CD4-positive, alpha-beta memory T cell (primary cell): ENCODE measurements at regions not wholly inside any gene's neighbourhood (a gene's known extent, or its start where the extent isn't known, plus 50 kb on each side); places are given as distances from the start of the nearest gene placed in this dataset.

Experiments
- CTCF ChIA-PET: fragments of 350-600 bp; sonication (Branson Sonifier 250); formaldehyde crosslinking; loops from one replicate; lab custom pipeline; 2021; ENCODE audit warnings: inconsistent platforms; ENCODE audit not compliant: partially characterized antibody; lab: Charles Lee
- POLR2A ChIA-PET: fragments of 350-600 bp; sonication (Branson Sonifier 250); formaldehyde crosslinking; loops from one replicate; lab custom pipeline; 2021; ENCODE audit not compliant: partially characterized antibody; lab: Charles Lee
- DNase-seq, 5 donors: peaks; one replicate each; pipeline versions ENCODE4 v3.0.0 to v3.0.0-alpha.2; 2020 to 2022; ENCODE audit warnings: mixed read lengths in 1 of 5
- H3K27ac ChIP-seq: one replicate; pipeline ENCODE4 v1.7.0; 2013; ENCODE audit warnings: low read depth, low read length
- H3K27me3 ChIP-seq: 2 replicates; pipeline ENCODE4 v1.7.0; 2013; ENCODE audit warnings: mild to moderate bottlenecking, low read length, moderate library complexity; ENCODE audit not compliant: insufficient read depth
- H3K36me3 ChIP-seq: 2 replicates; pipeline ENCODE4 v1.7.0; 2013; ENCODE audit warnings: mild to moderate bottlenecking, low read length, moderate library complexity; ENCODE audit not compliant: insufficient read depth
- H3K4me1 ChIP-seq: 2 replicates; pipeline ENCODE4 v1.7.0; 2013; ENCODE audit warnings: mild to moderate bottlenecking, low read length, moderate library complexity; ENCODE audit not compliant: insufficient read depth
- H3K4me3 ChIP-seq, 2 donors: one replicate each; pipeline ENCODE4 v1.7.0; 2013; ENCODE audit warnings: low read length in 2 of 2, mild to moderate bottlenecking in 1 of 2
- H3K9me3 ChIP-seq, 2 donors: one replicate each; pipeline ENCODE4 v1.7.0; 2013; ENCODE audit warnings: low read length in 2 of 2, control low read depth in 1 of 2; ENCODE audit not compliant: control insufficient read depth in 1 of 2
- H3K27ac Mint-ChIP-seq, 7 donors: one replicate each; pipeline ENCODE4 v1.8.0; 2020 to 2021; ENCODE audit warnings: mixed read lengths in 7 of 7, mild to moderate bottlenecking in 6 of 7, inconsistent platforms in 3 of 7, moderate library complexity in 3 of 7
- H3K27me3 Mint-ChIP-seq, 2 donors: one replicate each; pipeline ENCODE4 v1.8.0; 2020 to 2021; ENCODE audit warnings: mixed read lengths in 2 of 2
- H3K36me3 Mint-ChIP-seq, 2 donors: one replicate each; pipeline ENCODE4 v1.8.0; 2020 to 2021; ENCODE audit warnings: mixed read lengths in 2 of 2, inconsistent platforms in 1 of 2, mild to moderate bottlenecking in 1 of 2
- H3K4me1 Mint-ChIP-seq, 4 donors: one replicate each; pipeline ENCODE4 v1.8.0; 2020 to 2021; ENCODE audit warnings: mixed read lengths in 4 of 4, mild to moderate bottlenecking in 1 of 4
- H3K4me3 Mint-ChIP-seq, 8 donors: one replicate each; pipeline ENCODE4 v1.8.0; 2020 to 2021; ENCODE audit warnings: mixed read lengths in 8 of 8, mild to moderate bottlenecking in 7 of 8, moderate library complexity in 6 of 8, inconsistent platforms in 3 of 8
- H3K9me3 Mint-ChIP-seq, 8 donors: one replicate each; pipeline ENCODE4 v1.8.0; 2020 to 2021; ENCODE audit warnings: mixed read lengths in 8 of 8, mild to moderate bottlenecking in 5 of 8, inconsistent platforms in 3 of 8, moderate library complexity in 1 of 8
- intact Hi-C: fragments of 100-400 bp; cut with micrococcal nuclease; formaldehyde crosslinking; loops from one replicate; pipeline ENCODE4 v1.15.1; 2023

DNA sequence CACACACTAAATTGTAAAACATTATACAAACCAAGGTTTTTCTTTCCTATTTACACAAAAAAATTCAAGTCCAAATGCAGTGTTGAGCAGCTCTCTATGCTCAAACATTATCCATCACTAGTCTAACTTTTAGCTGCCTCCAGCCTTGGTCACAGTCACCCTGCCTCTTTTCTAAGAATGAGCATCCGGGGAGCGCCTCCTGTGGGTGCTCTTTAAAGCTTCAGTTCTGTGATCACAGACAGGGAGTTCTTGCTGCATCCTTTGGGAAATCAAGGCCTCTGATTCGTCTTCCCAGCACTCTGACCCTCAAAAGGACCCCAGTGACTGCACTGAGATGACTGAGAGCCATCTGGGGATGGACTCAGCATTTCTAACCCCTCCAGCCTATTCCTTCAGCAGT lies 289.6 kb downstream of the SEC61B start:
- Histone ChIP-seq H3K27me3 (no peaks in the 10 kb centered on the region), H3K4me1 (no peaks in the 10 kb centered on the region), H3K27ac (no peak overlapping the region), H3K36me3 (no peaks in the 10 kb centered on the region), H3K9me3 (no peaks in the 10 kb centered on the region), H3K4me3 (no peak overlapping the region)
- no peaks in the 10 kb centered on the region for H3K9me3 Mint-ChIP-seq
- no peak for DNase-seq
- ChIA-PET CTCF (no interaction called here), POLR2A (no interaction called here)
- H3K27ac Mint-ChIP-seq, result no peak overlapping the region
- H3K4me1 Mint-ChIP-seq, result peaks cover 0 to 2% (median 0%) of the 10 kb centered on the region in 4 donors
- H3K36me3 Mint-ChIP-seq, result no peaks in the 10 kb centered on the region
- H3K27me3 Mint-ChIP-seq, result peaks cover 3 to 4% of the 10 kb centered on the region in 2 donors
- H3K4me3 Mint-ChIP-seq, result no peak overlapping the region
- intact Hi-C loops, result no loop called here

DNA sequence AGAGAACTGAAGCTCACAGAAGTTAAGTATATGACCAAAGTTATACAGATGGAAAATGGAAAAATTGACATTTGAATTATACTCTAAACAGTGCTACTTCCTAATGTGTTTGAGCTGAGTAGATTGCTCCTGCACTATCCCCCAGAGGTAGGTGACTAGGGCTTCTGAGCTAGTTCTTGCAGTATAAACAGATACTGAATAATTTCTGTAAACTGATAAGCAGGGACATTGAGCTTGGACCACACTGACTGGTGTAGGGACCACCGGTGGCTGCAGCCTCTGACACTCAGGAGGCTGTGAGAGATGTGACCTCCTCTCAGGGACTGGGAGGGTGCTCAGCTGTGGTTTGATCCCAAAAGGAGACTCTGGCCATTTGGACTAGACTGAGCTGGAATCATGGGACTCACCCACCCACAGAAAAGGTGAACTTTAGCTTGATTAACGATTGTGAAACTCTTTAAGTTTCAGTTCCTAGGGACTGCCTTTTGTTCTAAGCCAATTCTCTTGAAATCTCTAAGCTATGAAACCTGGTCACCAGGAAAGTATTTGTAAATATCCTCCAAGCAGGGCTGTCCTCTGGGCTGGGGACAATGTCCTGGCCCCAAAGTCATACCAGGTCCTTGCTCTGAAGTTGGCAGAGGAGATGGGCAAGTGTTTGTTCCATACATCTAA lies 291.5 kb downstream of the SEC61B start:
- no peak overlapping the region for H3K4me3 ChIP-seq
- intact Hi-C loops, result no loop called here
- H3K36me3 Mint-ChIP-seq, result no peaks in the 10 kb centered on the region
- H3K4me3 Mint-ChIP-seq, result no peak overlapping the region
- H3K27me3 Mint-ChIP-seq, result peaks cover 0 to 8% of the 10 kb centered on the region in 2 donors
- H3K27ac Mint-ChIP-seq, result no peak overlapping the region
- H3K4me1 ChIP-seq, result no peaks in the 10 kb centered on the region
- H3K4me1 Mint-ChIP-seq, result peaks cover 0 to 2% (median 0%) of the 10 kb centered on the region in 4 donors
- H3K27ac ChIP-seq, result no peak overlapping the region
- no peaks in the 10 kb centered on the region for H3K27me3 ChIP-seq
- POLR2A ChIA-PET, result no interaction called here
- no peaks in the 10 kb centered on the region for H3K36me3 ChIP-seq
- DNase-seq, result no peak
- H3K9me3 ChIP-seq, result no peaks in the 10 kb centered on the region
- CTCF ChIA-PET, result no interaction called here
- no peaks in the 10 kb centered on the region for H3K9me3 Mint-ChIP-seq

- Histone ChIP-seq H3K36me3 (no peaks in the 10 kb centered on the region), H3K27me3 (no peaks in the 10 kb centered on the region), H3K9me3 (no peaks in the 10 kb centered on the region), H3K4me1 (no peaks in the 10 kb centered on the region), H3K4me3 (no peak overlapping the region), H3K27ac (no peak overlapping the region)
- peaks cover 0 to 2% (median 0%) of the 10 kb centered on the region in 4 donors for H3K4me1 Mint-ChIP-seq
- peaks cover 5 to 9% of the 10 kb centered on the region in 2 donors for H3K27me3 Mint-ChIP-seq
- ChIA-PET CTCF (no interaction called here), POLR2A (no interaction called here)
- no peak for DNase-seq
- intact Hi-C loops, result no loop called here
- H3K9me3 Mint-ChIP-seq, result peaks cover 0 to 2% (median 0%) of the 10 kb centered on the region in 8 donors
- no peak overlapping the region for H3K27ac Mint-ChIP-seq
- no peaks in the 10 kb centered on the region for H3K36me3 Mint-ChIP-seq
- no peak overlapping the region for H3K4me3 Mint-ChIP-seq
Observed at GRCh38 chr9:99515093-99515492, 293.0 kb downstream of the SEC61B start.

DNA sequence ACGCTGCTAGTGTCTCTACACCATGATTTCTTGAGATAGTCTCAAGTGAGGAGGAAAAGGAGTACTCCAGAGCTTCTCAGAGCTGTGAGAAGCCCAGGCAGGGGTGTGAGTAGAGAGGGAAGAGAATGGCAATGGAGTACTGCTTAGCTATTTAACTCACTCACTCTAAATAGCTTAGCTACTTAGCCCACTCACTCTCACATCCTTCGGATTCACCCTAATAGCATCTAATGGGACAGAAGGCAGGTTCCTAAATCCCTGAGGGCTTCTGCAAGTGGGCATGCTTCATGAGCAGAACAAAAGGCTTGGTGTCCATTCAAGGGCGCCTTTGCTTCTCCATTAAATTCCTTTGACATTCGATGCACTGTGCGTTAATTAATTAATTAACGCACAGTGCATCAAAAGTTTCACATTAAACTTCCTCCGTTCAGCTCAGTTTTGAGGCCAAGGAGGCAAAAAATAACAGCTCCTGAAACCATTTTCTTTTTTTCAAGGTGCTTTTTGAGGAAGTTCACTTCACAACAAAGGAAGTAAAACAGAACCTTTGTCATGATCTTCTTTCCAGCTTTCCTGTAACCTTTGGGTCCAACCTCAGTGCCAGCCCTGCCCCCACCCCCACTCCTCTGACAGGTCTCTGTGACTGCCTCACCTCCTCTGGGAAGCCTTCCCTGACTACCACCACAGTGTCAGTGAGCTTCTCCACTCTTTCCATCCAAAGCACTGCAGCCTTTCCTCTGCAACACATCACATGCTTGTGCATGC lies 294.0 kb downstream of the SEC61B start:
- no peak for DNase-seq
- Mint-ChIP-seq H3K4me1 (peaks cover 0 to 2% (median 0%) of the 10 kb centered on the region in 4 donors), H3K9me3 (peaks cover 0 to 2% (median 0%) of the 10 kb centered on the region in 8 donors), H3K27me3 (peaks cover 5 to 13% of the 10 kb centered on the region in 2 donors), H3K27ac (no peak overlapping the region), H3K36me3 (no peaks in the 10 kb centered on the region), H3K4me3 (no peak overlapping the region)
- intact Hi-C loops, result no loop called here
- ChIA-PET CTCF (no interaction called here), POLR2A (no interaction called here)
- H3K27me3 ChIP-seq, result no peaks in the 10 kb centered on the region
- H3K27ac ChIP-seq, result no peak overlapping the region
- no peak overlapping the region for H3K4me3 ChIP-seq
- no peaks in the 10 kb centered on the region for H3K9me3 ChIP-seq
- H3K36me3 ChIP-seq, result no peaks in the 10 kb centered on the region
- no peaks in the 10 kb centered on the region for H3K4me1 ChIP-seq

GRCh38 chr9:99516657-99517049 lies 294.6 kb downstream of the SEC61B start:
- Histone ChIP-seq H3K36me3 (no peaks in the 10 kb centered on the region), H3K9me3 (no peaks in the 10 kb centered on the region), H3K27ac (no peak overlapping the region), H3K4me3 (no peak overlapping the region), H3K4me1 (no peaks in the 10 kb centered on the region), H3K27me3 (no peaks in the 10 kb centered on the region)
- H3K9me3 Mint-ChIP-seq, result peaks cover 0 to 2% (median 0%) of the 10 kb centered on the region in 8 donors
- ChIA-PET CTCF (no interaction called here), POLR2A (no interaction called here)
- DNase-seq, result no peak
- no peak overlapping the region for H3K4me3 Mint-ChIP-seq
- intact Hi-C loops, result no loop called here
- H3K27ac Mint-ChIP-seq, result no peak overlapping the region
- no peaks in the 10 kb centered on the region for H3K36me3 Mint-ChIP-seq
- peaks cover 0 to 2% (median 0%) of the 10 kb centered on the region in 4 donors for H3K4me1 Mint-ChIP-seq
- H3K27me3 Mint-ChIP-seq, result peaks cover 7 to 13% of the 10 kb centered on the region in 2 donors

- POLR2A ChIA-PET, result no interaction called here
- no peak overlapping the region for H3K27ac ChIP-seq
- no peak overlapping the region for H3K27ac Mint-ChIP-seq
Observed at GRCh38 chr9:99523838-99524237, 297.8 kb upstream of the NR4A3 start.

GRCh38 chr9:99531313-99531712 lies 290.4 kb upstream of the NR4A3 start:
- H3K9me3 ChIP-seq, result no peaks in the 10 kb centered on the region
- no peaks in the 10 kb centered on the region for H3K27me3 ChIP-seq
- Mint-ChIP-seq H3K36me3 (no peaks in the 10 kb centered on the region), H3K9me3 (peaks cover 0 to 4% (median 0%) of the 10 kb centered on the region in 8 donors), H3K4me3 (no peak overlapping the region), H3K27me3 (peaks cover 9 to 10% of the 10 kb centered on the region in 2 donors), H3K27ac (no peak overlapping the region), H3K4me1 (no peaks in the 10 kb centered on the region)
- no peak overlapping the region for H3K4me3 ChIP-seq
- no peaks in the 10 kb centered on the region for H3K36me3 ChIP-seq
- no peaks in the 10 kb centered on the region for H3K4me1 ChIP-seq
- ChIA-PET POLR2A (no interaction called here), CTCF (no interaction called here)
- H3K27ac ChIP-seq, result no peak overlapping the region
- intact Hi-C loops, result no loop called here
- no peak for DNase-seq

More at GRCh38 chr9:99523838-99524237, 297.8 kb upstream of the NR4A3 start:
- peaks cover 11% of the 10 kb centered on the region in 2 donors for H3K27me3 Mint-ChIP-seq
- Histone ChIP-seq H3K27me3 (no peaks in the 10 kb centered on the region), H3K4me3 (no peak overlapping the region), H3K36me3 (no peaks in the 10 kb centered on the region), H3K4me1 (no peaks in the 10 kb centered on the region), H3K9me3 (no peaks in the 10 kb centered on the region)
- DNase-seq, result no peak
- H3K36me3 Mint-ChIP-seq, result no peaks in the 10 kb centered on the region
- intact Hi-C loops, result no loop called here
- H3K4me3 Mint-ChIP-seq, result no peak overlapping the region
- no peaks in the 10 kb centered on the region for H3K4me1 Mint-ChIP-seq
- H3K9me3 Mint-ChIP-seq, result peaks cover 0 to 5% (median 0%) of the 10 kb centered on the region in 8 donors
- CTCF ChIA-PET, result no interaction called here
